Fibroblast of the aortic adventitia (primary cell): ENCODE measurements at regions not wholly inside any gene's neighbourhood (a gene's known extent, or its start where the extent isn't known, plus 50 kb on each side); places are given as distances from the start of the nearest gene placed in this dataset.
"Not testable (repeated sequence)": the region's sequence is repeated elsewhere in the genome, so short reads cannot be mapped to it uniquely, and the experiment has no call there.

Experiments used
- DNase-seq: peaks from one replicate; pipeline ENCODE4 v3.0.0-alpha.2; 2010; ENCODE audit warnings: low read depth
- H3K4me3 ChIP-seq: 2 replicates; pipeline ENCODE4 v1.5.1; 2011; ENCODE audit warnings: low read depth, mild to moderate bottlenecking, control low read depth, low read length, moderate library complexity
- TF ChIP-seq, protein P1 (sequence below): IDR thresholded peaks from 2 replicates; pipeline ENCODE4 v1.5.1; 2011; ENCODE audit warnings: mild to moderate bottlenecking, low read length, control low read depth, inconsistent platforms; ENCODE audit not compliant: insufficient read depth

DNA sequence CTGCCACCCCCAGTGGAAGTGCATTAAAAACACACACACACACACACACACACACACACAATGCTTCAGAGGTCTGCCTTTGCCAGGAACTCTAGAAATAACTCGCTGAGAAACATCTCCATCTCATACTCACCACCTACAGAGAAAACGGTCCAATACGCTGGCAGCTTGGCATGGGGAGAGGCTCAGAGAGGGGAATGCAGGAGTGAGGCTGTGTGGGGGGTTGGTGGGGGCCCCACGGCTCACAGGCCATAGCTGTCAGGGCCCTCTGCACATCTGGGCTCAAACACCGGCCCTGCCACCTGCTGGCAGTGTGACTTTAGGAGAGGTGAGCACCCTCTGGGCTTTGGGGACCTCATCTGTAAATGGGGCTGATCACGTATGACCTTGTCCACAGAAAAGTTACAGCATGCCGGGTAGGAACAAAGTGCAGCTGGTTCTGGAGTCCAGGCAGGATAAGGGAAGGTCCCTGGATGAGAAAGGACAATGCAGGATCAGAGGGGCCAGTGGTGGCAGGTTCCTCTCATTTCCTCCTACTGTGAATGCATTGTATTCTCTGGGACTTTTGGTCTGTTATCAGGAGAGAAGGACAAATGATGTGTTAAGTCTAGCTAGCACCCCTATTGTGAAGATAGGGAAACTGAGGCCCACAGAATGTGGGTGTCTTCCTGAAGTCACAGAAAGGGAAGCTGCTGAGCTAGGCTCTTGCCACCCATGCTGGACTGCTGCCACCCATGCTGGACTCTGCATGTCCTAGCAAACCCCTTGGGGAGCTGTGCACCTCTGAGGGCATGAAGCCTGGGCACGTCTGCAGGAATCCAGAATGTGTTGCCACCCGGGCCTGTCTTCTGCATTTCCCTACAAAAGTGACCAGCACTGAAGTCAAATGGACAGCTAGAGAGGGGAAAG, 404.6 kb downstream of the RPS24 start:
- TF ChIP-seq, protein P1, sequence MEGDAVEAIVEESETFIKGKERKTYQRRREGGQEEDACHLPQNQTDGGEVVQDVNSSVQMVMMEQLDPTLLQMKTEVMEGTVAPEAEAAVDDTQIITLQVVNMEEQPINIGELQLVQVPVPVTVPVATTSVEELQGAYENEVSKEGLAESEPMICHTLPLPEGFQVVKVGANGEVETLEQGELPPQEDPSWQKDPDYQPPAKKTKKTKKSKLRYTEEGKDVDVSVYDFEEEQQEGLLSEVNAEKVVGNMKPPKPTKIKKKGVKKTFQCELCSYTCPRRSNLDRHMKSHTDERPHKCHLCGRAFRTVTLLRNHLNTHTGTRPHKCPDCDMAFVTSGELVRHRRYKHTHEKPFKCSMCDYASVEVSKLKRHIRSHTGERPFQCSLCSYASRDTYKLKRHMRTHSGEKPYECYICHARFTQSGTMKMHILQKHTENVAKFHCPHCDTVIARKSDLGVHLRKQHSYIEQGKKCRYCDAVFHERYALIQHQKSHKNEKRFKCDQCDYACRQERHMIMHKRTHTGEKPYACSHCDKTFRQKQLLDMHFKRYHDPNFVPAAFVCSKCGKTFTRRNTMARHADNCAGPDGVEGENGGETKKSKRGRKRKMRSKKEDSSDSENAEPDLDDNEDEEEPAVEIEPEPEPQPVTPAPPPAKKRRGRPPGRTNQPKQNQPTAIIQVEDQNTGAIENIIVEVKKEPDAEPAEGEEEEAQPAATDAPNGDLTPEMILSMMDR, result peak; percentile 5
- DNase-seq, result no peak
- no peak overlapping the region for H3K4me3 ChIP-seq

GRCh38 chr10:78438907-78439809, 405.5 kb downstream of the RPS24 start:
- no peak overlapping the region for H3K4me3 ChIP-seq
- TF ChIP-seq, protein P1, result no peak
- no peak for DNase-seq

- TF ChIP-seq, protein P1, result no peak
- H3K4me3 ChIP-seq, result no peak overlapping the region
- no peak for DNase-seq
Observed at GRCh38 chr10:78441010-78441409, 407.3 kb downstream of the RPS24 start.

GRCh38 chr10:78441694-78442093, 408.0 kb downstream of the RPS24 start:
- no peak overlapping the region for H3K4me3 ChIP-seq
- DNase-seq, result peak; percentile 27
- TF ChIP-seq, protein P1, result no peak

GRCh38 chr10:78442836-78443550, 409.3 kb downstream of the RPS24 start:
- H3K4me3 ChIP-seq, result no peak overlapping the region
- no peak for DNase-seq
- TF ChIP-seq, protein P1, result no peak

DNA sequence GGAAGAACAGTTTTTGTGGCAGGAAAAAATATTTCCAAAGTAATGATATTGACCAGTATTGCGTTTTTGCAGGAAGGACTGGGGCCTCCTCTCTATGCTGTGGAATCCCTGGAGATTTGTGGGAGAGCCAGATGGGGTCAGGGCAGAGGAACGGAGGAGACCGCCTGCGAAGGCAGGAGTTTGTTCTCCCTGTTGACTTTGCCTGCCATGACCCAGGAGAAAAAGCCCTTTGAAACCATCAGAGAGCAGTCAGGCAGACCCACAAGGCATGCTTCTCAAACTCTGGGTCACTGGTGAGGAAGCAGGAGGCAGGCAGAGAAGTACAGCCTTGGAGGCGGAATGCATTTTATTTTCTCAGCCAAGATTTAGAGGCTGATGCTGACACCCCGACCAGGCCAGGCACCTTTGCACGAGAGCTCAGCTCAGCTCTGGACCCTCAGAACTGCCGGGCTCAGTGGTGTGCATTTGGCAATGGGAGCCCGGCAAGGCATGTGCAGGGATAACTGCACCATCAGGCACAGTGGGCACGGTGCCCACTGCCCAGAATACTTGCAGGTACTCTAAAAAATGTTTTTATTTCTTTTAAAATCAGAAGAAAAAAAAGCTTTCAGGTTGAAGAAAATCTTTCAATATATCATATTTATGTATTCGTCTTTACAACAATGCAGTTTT, 410.4 kb downstream of the RPS24 start:
- no peak for DNase-seq
- H3K4me3 ChIP-seq, result no peak overlapping the region
- TF ChIP-seq, protein P1, result no peak

DNA sequence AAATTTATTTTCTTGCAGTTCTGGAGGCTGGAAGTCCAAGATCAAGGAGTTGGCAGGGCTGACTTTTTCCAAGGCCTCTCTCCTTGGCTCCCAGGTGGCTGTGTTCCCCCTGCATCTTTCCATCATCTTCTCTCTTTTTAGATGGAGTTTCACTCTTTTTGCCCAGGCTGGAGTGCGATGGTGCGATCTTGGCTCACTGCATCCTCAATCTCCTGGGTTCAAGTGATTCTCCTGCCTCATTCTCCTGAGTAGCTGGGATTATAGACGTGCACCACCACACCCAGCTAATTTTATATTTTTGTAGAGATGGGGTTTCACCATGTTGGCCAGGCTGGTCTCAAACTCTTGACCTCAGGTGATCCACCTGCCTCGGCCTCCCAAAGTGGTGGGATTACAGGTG, 411.1 kb downstream of the RPS24 start:
- H3K4me3 ChIP-seq, DNase-seq: not testable (repeated sequence)
